SK-N-SH (cell line): ENCODE measurements at regions not wholly inside any gene's neighbourhood (a gene's known extent, or its start where the extent isn't known, plus 50 kb on each side); places are given as distances from the start of the nearest gene placed in this dataset.
"Not testable (repeated sequence)": the region's sequence is repeated elsewhere in the genome, so short reads cannot be mapped to it uniquely, and the experiment has no call there.

Source experiments
- CTCF ChIA-PET: fragments of 300-600, 350-600 bp; formaldehyde crosslinking; extraction: SDS; loops from one replicate; lab custom pipeline; 2021; lab: Yijun Ruan, JAX
- POLR2A ChIA-PET: fragments of 350-600 bp; sonication (Branson Sonifier 250); formaldehyde crosslinking; extraction: SDS; loops from one replicate; lab custom pipeline; 2020; ENCODE audit warnings: antibody characterized with exemption, inconsistent platforms; lab: Yijun Ruan, JAX
- DNase-seq: peaks from one replicate; pipeline ENCODE4 v3.0.0; 2012
- H2AFZ ChIP-seq: fragments of 200-600 bp; sonication (generic); 2 replicates; pipeline ENCODE4 v1.8.1; 2016; ENCODE audit warnings: antibody characterized with exemption, mild to moderate bottlenecking, low read depth
- H3F3A ChIP-seq: fragments of 200-600 bp; sonication (generic); replicated peaks from 2 replicates; pipeline ENCODE3; 2016; ENCODE audit warnings: antibody characterized with exemption, mild to moderate bottlenecking; ENCODE audit not compliant: insufficient read depth
- H3K27ac ChIP-seq, 2 experiments: fragments of 200-500 bp in 1 of 2; fragments of 200-600 bp in 1 of 2; sonication (Bioruptor generic) in 1 of 2; sonication (generic), shearing (Covaris generic) in 1 of 2; 2 replicates each; pipeline versions ENCODE4 v1.5.1 to v1.6.1; 2014 to 2016; ENCODE audit warnings: low read depth in 2 of 2, inconsistent platforms in 1 of 2, low read length in 1 of 2, mild to moderate bottlenecking in 1 of 2, mixed read lengths in 1 of 2
- H3K27me3 ChIP-seq: fragments of 200-600 bp; sonication (generic), shearing (Covaris generic); 2 replicates; pipeline ENCODE4 v1.6.1; 2016; ENCODE audit warnings: mixed run types; ENCODE audit not compliant: insufficient read depth
- H3K36me3 ChIP-seq, 2 experiments: fragments of 200-500 bp in 1 of 2; fragments of 200-600 bp in 1 of 2; sonication (Bioruptor generic) in 1 of 2; sonication (generic) in 1 of 2; replicated peaks in 1 of 2; 2 replicates each; pipeline versions ENCODE3 to v1.5.1; 2014 to 2016; ENCODE audit warnings: low read length in 1 of 2, mild to moderate bottlenecking in 1 of 2; ENCODE audit not compliant: insufficient read depth in 2 of 2, control insufficient read depth in 1 of 2
- H3K4me1 ChIP-seq, 2 experiments: fragments of 200-500 bp in 1 of 2; fragments of 200-600 bp in 1 of 2; sonication (Bioruptor generic) in 1 of 2; sonication (generic), shearing (Covaris generic) in 1 of 2; 2 replicates each; pipeline versions ENCODE4 v1.5.1 to v1.6.1; 2014 to 2016; ENCODE audit warnings: low read depth in 1 of 2, low read length in 1 of 2, mixed run types in 1 of 2; ENCODE audit not compliant: insufficient read depth in 2 of 2, control insufficient read depth in 1 of 2
- H3K4me2 ChIP-seq: fragments of 200-600 bp; sonication (generic), shearing (Covaris generic); 2 replicates; pipeline ENCODE4 v1.6.1; 2017; ENCODE audit warnings: mixed run types
- H3K4me3 ChIP-seq, 2 experiments: fragments of 200-500 bp in 1 of 2; fragments of 200-600 bp in 1 of 2; sonication (Bioruptor generic) in 1 of 2; sonication (generic), shearing (Covaris generic) in 1 of 2; 2 replicates each; pipeline versions ENCODE4 v1.5.1 to v1.8.1; 2014 to 2016; ENCODE audit warnings: low read depth in 2 of 2, inconsistent platforms in 1 of 2, low read length in 1 of 2, mild to moderate bottlenecking in 1 of 2, mixed read lengths in 1 of 2, moderate library complexity in 1 of 2
- H3K79me2 ChIP-seq: fragments of 200-600 bp; sonication (generic); 2 replicates; pipeline ENCODE4 v1.8.1; 2017; ENCODE audit warnings: mild to moderate bottlenecking; ENCODE audit not compliant: insufficient read depth
- H3K9ac ChIP-seq: fragments of 200-600 bp; sonication (generic); 2 replicates; pipeline ENCODE4 v1.6.1; 2017; ENCODE audit warnings: mixed run types
- H3K9me2 ChIP-seq: fragments of 200-600 bp; sonication (generic); 2 replicates; pipeline ENCODE4 v1.6.1; 2017; ENCODE audit warnings: mixed run types
- H3K9me3 ChIP-seq: fragments of 200-600 bp; sonication (generic); 2 replicates; pipeline ENCODE4 v1.6.1; 2017; ENCODE audit warnings: mixed run types, mild to moderate bottlenecking, moderate library complexity
- H4K20me1 ChIP-seq: fragments of 200-600 bp; sonication (generic); 2 replicates; pipeline ENCODE4 v1.6.1; 2017; ENCODE audit warnings: mild to moderate bottlenecking, mixed run types; ENCODE audit not compliant: insufficient read depth
- FOXJ3 ChIP-seq: sonication (generic); formaldehyde crosslinking; IDR thresholded peaks from 2 replicates; pipeline ENCODE4 v1.5.1; 2020; ENCODE audit warnings: mild to moderate bottlenecking, missing genetic modification reagents
- IRF3 ChIP-seq: fragments of 150-350 bp; IDR thresholded peaks from 2 replicates; pipeline ENCODE4 v1.6.1; 2016; ENCODE audit warnings: mild to moderate bottlenecking, low read depth, low read length
- MEF2A ChIP-seq: IDR thresholded peaks from 2 replicates; pipeline ENCODE4 v1.4.0; 2012; ENCODE audit warnings: low read depth, borderline replicate concordance
- NFIC ChIP-seq: IDR thresholded peaks from 2 replicates; pipeline ENCODE4 v1.4.0; 2012; ENCODE audit warnings: borderline replicate concordance
- NRF1 ChIP-seq: IDR thresholded peaks from 2 replicates; pipeline ENCODE4 v1.6.1; 2012; ENCODE audit warnings: low read depth, mild to moderate bottlenecking, low read length
- RXRA ChIP-seq: IDR thresholded peaks from 2 replicates; pipeline ENCODE4 v1.4.0; 2012; ENCODE audit warnings: low read depth, mild to moderate bottlenecking, borderline replicate concordance
- SMC3 ChIP-seq: IDR thresholded peaks from 2 replicates; pipeline ENCODE4 v1.6.1; 2012; ENCODE audit warnings: low read depth, low read length, improper control_type of control experiment
- TAF1 ChIP-seq: IDR thresholded peaks from 2 replicates; pipeline ENCODE4 v1.6.1; 2012; ENCODE audit warnings: low read depth, mild to moderate bottlenecking, low read length, moderate library complexity, borderline replicate concordance
- TCF12 ChIP-seq: IDR thresholded peaks from 2 replicates; pipeline ENCODE4 v1.4.0; 2012
- WGBS: methylation state at CpG from one replicate; pipeline ENCODE4 v1.1.6; 2017; ENCODE audit warnings: low lambda C conversion rate; 5-methylcytosine and 5-hydroxymethylcytosine counted together
- TF ChIP-seq, protein P1 (sequence below): fragments of 200-600 bp; sonication (generic); IDR thresholded peaks from 2 replicates; pipeline ENCODE4 v1.6.1; 2017; ENCODE audit warnings: antibody characterized with exemption, mild to moderate bottlenecking, moderate library complexity

DNA sequence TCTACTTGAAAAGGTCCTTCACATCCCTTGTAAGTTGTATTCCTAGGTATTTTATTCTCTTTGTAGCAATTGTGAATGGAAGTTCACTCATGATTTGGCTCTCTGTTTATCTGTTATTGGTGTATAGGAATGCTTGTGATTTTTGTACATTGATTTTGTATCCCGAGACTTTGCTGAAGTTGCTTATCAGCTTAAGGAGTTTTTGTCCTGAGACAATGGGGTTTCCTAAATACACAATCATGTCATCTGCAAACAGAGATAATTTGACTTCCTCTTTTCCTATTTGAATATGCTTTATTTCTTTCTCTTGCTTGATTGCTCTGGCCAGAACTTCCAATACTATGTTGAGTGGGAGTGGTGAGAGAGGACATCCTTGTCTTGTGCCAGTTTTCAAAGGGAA, 69.8 kb upstream of the MYRIP start:
- 46% methylated on average over 1 of the region's 1 CpG for WGBS
- POLR2A ChIA-PET = not testable (repeated sequence)

DNA sequence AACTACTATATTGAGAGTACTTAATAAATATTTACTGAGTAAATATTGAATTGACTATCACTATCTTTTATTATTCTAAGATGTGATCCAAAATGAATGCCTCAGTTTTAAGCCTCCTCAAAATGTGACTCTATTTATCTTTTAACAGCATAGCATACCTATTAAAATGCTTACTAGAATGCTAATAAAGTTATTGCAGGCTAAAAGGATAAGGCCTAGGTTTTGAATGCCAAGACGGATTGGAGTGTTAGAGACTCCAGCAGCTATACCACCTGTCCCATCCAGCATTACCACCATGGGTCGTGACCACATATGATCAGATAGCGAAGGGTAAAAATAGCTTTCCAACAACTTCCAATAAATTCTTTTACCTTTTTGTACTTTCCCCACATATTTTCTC, 64.7 kb upstream of the MYRIP start:
- no peak overlapping the region for H3K4me3 ChIP-seq
- H2AFZ ChIP-seq = no peak overlapping the region
- DNase-seq = no peak
- TF ChIP-seq TAF1 (no peak), NRF1 (no peak), RXRA (no peak), NFIC (no peak), SMC3 (no peak), FOXJ3 (no peak), IRF3 (no peak)
- TF ChIP-seq, protein P1, sequence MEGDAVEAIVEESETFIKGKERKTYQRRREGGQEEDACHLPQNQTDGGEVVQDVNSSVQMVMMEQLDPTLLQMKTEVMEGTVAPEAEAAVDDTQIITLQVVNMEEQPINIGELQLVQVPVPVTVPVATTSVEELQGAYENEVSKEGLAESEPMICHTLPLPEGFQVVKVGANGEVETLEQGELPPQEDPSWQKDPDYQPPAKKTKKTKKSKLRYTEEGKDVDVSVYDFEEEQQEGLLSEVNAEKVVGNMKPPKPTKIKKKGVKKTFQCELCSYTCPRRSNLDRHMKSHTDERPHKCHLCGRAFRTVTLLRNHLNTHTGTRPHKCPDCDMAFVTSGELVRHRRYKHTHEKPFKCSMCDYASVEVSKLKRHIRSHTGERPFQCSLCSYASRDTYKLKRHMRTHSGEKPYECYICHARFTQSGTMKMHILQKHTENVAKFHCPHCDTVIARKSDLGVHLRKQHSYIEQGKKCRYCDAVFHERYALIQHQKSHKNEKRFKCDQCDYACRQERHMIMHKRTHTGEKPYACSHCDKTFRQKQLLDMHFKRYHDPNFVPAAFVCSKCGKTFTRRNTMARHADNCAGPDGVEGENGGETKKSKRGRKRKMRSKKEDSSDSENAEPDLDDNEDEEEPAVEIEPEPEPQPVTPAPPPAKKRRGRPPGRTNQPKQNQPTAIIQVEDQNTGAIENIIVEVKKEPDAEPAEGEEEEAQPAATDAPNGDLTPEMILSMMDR = no peak
- H3K4me2 ChIP-seq = no peak overlapping the region
- no peaks in the 10 kb centered on the region for H3K4me1 ChIP-seq
- no peak overlapping the region for H3K27ac ChIP-seq
- no peaks in the 10 kb centered on the region for H3K36me3 ChIP-seq
- no peaks in the 10 kb centered on the region for H3K27me3 ChIP-seq
- H3K9me2 ChIP-seq = no peaks in the 10 kb centered on the region
- no peaks in the 10 kb centered on the region for H3K79me2 ChIP-seq
- CTCF ChIA-PET = interaction anchor here (1.2 kb wide), 1 partner anchor 447 kb away, joined by 4 read pairs; no protein-coding TSS in a partner anchor
- no peaks in the 10 kb centered on the region for H4K20me1 ChIP-seq
- no peaks in the 10 kb centered on the region for H3F3A ChIP-seq
- H3K9ac ChIP-seq = no peak overlapping the region
- POLR2A ChIA-PET = no interaction called here
- no peaks in the 10 kb centered on the region for H3K9me3 ChIP-seq
- 48% methylated on average over 3 of the region's 3 CpGs for WGBS

More for the DNA sequence above, 69.8 kb upstream of the MYRIP start:
- CTCF ChIA-PET, H3K27me3 ChIP-seq, H3K36me3 ChIP-seq, H2AFZ ChIP-seq, H3K9me2 ChIP-seq, DNase-seq, H3K4me1 ChIP-seq, H3K4me3 ChIP-seq, H3K9ac ChIP-seq, H3K9me3 ChIP-seq, H3F3A ChIP-seq, H3K4me2 ChIP-seq, H4K20me1 ChIP-seq, H3K79me2 ChIP-seq, H3K27ac ChIP-seq: not testable (repeated sequence)

- Histone ChIP-seq H3F3A (no peaks in the 10 kb centered on the region), H3K4me3 (no peak overlapping the region)
- no peak for TF ChIP-seq MEF2A
- TF ChIP-seq IRF3 = no peak
- no peak for TF ChIP-seq TCF12
- no peak for TF ChIP-seq NRF1
- TF ChIP-seq, all 33 proteins: peak for 0
- Histone ChIP-seq H3K9me3 (no peaks in the 10 kb centered on the region), H3K9me2 (no peaks in the 10 kb centered on the region), H3K27me3 (no peaks in the 10 kb centered on the region), H3K4me1 (peaks cover 0 to 11% of the 10 kb centered on the region in 2 experiments; a peak in 2 of 4 replicates), H3K79me2 (no peaks in the 10 kb centered on the region), H4K20me1 (no peaks in the 10 kb centered on the region), H3K4me2 (no peak overlapping the region), H2AFZ (no peak overlapping the region), H3K27ac (no peak overlapping the region), H3K9ac (no peak overlapping the region), H3K36me3 (no peaks in the 10 kb centered on the region)
- POLR2A ChIA-PET = no interaction called here
- no peak for DNase-seq
- CTCF ChIA-PET = no interaction called here
- 36% methylated on average over 1 of the region's 1 CpG for WGBS
Observed at GRCh38 chr3:39748002-39748401, 61.4 kb upstream of the MYRIP start.
